ENCODE measurements at regions not wholly inside any gene's neighbourhood (a gene's known extent, or its start where the extent isn't known, plus 50 kb on each side); places are given as distances from the start of the nearest gene placed in this dataset.

GRCh38 chr6:80641591-80641990 is 535.1 kb downstream of the BCKDHB start:
- TF ChIP-seq GATA2 (IDR thresholded peaks at IDR 0.05; ENCODE audit: low read depth, low read length) (no peak), GATA3 (IDR thresholded peaks at IDR 0.05; ENCODE audit: low read depth, low read length) (no peak)
